ENCODE measurements at regions not wholly inside any gene's neighbourhood (a gene's known extent, or its start where the extent isn't known, plus 50 kb on each side); places are given as distances from the start of the nearest gene placed in this dataset.
A peak's percentile ranks its signal among the peaks of the same experiment; 100 is the strongest.

DNA sequence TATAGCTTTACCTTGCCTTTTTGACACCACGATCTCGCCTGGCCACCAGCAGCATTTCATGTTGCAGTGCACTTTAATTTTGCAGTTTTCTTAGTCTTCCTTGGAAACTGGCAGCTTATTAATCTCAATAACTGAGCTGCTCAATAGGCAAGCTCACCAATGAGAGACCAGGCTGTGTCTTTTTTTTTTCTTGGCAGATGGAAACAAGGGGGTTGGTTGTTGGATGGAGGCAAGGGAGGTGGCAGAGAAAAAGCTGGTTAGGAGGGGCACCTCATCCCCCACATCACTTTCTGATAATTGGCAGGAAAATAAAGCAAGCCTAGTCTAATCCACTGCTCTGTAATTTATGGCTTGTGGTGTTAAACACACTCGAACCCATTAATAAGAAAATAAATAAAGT, 324.5 kb upstream of the WWC1 start:
- TF ChIP-seq, protein P1, sequence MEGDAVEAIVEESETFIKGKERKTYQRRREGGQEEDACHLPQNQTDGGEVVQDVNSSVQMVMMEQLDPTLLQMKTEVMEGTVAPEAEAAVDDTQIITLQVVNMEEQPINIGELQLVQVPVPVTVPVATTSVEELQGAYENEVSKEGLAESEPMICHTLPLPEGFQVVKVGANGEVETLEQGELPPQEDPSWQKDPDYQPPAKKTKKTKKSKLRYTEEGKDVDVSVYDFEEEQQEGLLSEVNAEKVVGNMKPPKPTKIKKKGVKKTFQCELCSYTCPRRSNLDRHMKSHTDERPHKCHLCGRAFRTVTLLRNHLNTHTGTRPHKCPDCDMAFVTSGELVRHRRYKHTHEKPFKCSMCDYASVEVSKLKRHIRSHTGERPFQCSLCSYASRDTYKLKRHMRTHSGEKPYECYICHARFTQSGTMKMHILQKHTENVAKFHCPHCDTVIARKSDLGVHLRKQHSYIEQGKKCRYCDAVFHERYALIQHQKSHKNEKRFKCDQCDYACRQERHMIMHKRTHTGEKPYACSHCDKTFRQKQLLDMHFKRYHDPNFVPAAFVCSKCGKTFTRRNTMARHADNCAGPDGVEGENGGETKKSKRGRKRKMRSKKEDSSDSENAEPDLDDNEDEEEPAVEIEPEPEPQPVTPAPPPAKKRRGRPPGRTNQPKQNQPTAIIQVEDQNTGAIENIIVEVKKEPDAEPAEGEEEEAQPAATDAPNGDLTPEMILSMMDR (IDR thresholded peaks at IDR 0.05; ENCODE audit: extremely low read depth, low read depth, low read length) = no peak
- H3K79me2 ChIP-seq (ENCODE audit: insufficient read depth, low read length) = no peaks in the 10 kb centered on the region

DNA sequence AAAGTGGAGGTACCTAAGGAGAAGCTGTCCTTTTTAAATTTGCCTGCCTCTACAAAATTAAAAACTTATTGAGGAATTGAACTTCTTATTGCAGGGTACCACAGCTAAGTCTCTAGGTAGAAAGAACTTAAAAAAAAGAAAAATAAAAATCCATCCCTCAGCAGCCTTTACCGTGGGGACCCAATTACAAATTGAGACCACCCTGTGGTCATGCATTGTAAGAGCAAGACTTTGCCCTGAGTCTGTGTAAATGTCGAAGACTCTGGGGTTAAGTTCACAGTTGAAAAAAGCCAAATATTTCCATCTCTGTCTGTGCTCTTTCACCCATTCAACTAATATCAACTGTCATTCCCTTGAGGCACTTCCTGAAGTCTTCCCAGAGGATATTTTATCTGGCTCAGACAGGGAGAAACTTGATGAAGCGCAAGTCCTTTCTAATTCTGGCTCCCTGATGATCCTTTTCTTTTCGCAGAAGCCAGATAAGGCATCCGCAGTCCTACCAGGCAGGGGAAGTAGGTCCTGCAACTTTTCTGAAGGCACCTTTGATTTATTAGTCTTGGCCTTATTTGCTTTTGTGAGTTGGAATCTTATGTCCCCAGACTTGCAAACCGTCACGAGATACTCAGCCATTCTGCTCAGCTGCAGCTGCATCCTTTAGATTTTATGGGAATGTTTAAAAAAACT, 323.8 kb upstream of the WWC1 start:
- no peak overlapping the region for H3K27ac ChIP-seq (ENCODE audit: low read depth, low read length)
- TF ChIP-seq, protein P1 (IDR thresholded peaks at IDR 0.05; ENCODE audit: extremely low read depth, low read depth, low read length) = no peak
- H3K79me2 ChIP-seq (ENCODE audit: insufficient read depth, low read length) = no peaks in the 10 kb centered on the region
- no peaks in the 10 kb centered on the region for H4K20me1 ChIP-seq (ENCODE audit: insufficient read depth, low read length)
- no peak overlapping the region for H3K4me2 ChIP-seq (ENCODE audit: insufficient read depth, low read length)
- DNase-seq (ENCODE audit: insufficient read length, low spot score, missing footprints) = no peak
- H3K4me1 ChIP-seq (ENCODE audit: insufficient read depth, low read length) = no peaks in the 10 kb centered on the region
- no peaks in the 10 kb centered on the region for H3K36me3 ChIP-seq (ENCODE audit: insufficient read depth, low read length)
- H3K4me3 ChIP-seq (ENCODE audit: insufficient read depth, low read length) = no peak overlapping the region
- no peak overlapping the region for H2AFZ ChIP-seq (ENCODE audit: low read length)
- no peaks in the 10 kb centered on the region for H3K27me3 ChIP-seq (ENCODE audit: insufficient read depth, low read length)
- no peaks in the 10 kb centered on the region for H3K9me3 ChIP-seq (ENCODE audit: low read depth, low read length)

More for the DNA sequence above, 324.5 kb upstream of the WWC1 start:
- no peak overlapping the region for H2AFZ ChIP-seq (ENCODE audit: low read length)
- no peaks in the 10 kb centered on the region for H3K4me1 ChIP-seq (ENCODE audit: insufficient read depth, low read length)
- no peak overlapping the region for H3K4me2 ChIP-seq (ENCODE audit: insufficient read depth, low read length)
- H3K36me3 ChIP-seq (ENCODE audit: insufficient read depth, low read length) = no peaks in the 10 kb centered on the region
- H3K27ac ChIP-seq (ENCODE audit: low read depth, low read length) = no peak overlapping the region
- H3K9me3 ChIP-seq (ENCODE audit: low read depth, low read length) = no peaks in the 10 kb centered on the region
- no peaks in the 10 kb centered on the region for H3K27me3 ChIP-seq (ENCODE audit: insufficient read depth, low read length)
- H4K20me1 ChIP-seq (ENCODE audit: insufficient read depth, low read length) = no peaks in the 10 kb centered on the region
- DNase-seq (ENCODE audit: insufficient read length, low spot score, missing footprints) = no peak
- no peak overlapping the region for H3K4me3 ChIP-seq (ENCODE audit: insufficient read depth, low read length)

DNA sequence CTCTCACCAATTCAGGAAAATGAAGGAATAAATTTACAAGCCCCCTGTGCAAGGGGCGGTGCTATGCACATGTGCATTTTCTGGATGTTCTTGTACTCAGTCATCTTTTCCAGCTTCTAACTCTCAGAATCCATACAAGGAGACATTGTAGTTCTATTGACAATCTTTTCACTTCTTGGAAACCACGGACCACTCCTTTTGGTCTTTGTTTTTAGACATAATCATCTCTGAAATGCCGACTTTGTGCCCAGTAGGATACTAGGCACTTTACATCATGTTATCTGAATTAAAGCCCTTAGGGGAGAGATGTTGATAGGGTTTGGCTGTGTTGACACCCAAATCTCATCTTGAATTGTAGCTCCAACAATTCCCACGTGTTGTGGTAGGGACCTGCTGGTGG, 322.6 kb upstream of the WWC1 start:
- no peaks in the 10 kb centered on the region for H3K27me3 ChIP-seq (ENCODE audit: insufficient read depth, low read length)
- H3K4me1 ChIP-seq (ENCODE audit: insufficient read depth, low read length) = no peaks in the 10 kb centered on the region
- H2AFZ ChIP-seq (ENCODE audit: low read length) = no peak overlapping the region
- TF ChIP-seq, protein P1 (IDR thresholded peaks at IDR 0.05; ENCODE audit: extremely low read depth, low read depth, low read length) = no peak
- no peaks in the 10 kb centered on the region for H3K79me2 ChIP-seq (ENCODE audit: insufficient read depth, low read length)
- H3K9me3 ChIP-seq (ENCODE audit: low read depth, low read length) = no peaks in the 10 kb centered on the region
- no peak overlapping the region for H3K27ac ChIP-seq (ENCODE audit: low read depth, low read length)
- no peaks in the 10 kb centered on the region for H4K20me1 ChIP-seq (ENCODE audit: insufficient read depth, low read length)
- no peak overlapping the region for H3K4me3 ChIP-seq (ENCODE audit: insufficient read depth, low read length)
- DNase-seq (ENCODE audit: insufficient read length, low spot score, missing footprints) = peak; percentile 42
- no peak overlapping the region for H3K4me2 ChIP-seq (ENCODE audit: insufficient read depth, low read length)
- H3K36me3 ChIP-seq (ENCODE audit: insufficient read depth, low read length) = no peaks in the 10 kb centered on the region

DNA sequence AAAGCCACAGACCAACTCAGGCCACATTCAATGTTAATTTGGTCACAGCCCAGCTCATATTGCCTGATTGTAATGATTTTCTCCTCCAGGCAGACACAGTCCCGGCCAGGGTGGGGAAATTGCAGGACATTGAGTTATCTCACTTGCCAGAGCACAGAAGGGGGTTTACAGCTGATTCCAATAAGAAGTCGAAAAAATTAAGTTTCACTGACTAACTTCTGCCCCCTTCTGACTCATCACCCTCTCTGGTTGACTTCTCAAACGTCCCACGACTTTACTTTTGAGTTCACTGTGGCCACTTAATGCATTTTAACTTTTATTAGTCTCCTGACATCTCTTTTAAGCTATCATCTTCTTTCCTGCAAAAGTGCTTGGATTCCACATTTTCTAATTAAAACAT, 321.4 kb upstream of the WWC1 start:
- no peak overlapping the region for H3K4me2 ChIP-seq (ENCODE audit: insufficient read depth, low read length)
- H2AFZ ChIP-seq (ENCODE audit: low read length) = no peak overlapping the region
- no peaks in the 10 kb centered on the region for H4K20me1 ChIP-seq (ENCODE audit: insufficient read depth, low read length)
- H3K4me1 ChIP-seq (ENCODE audit: insufficient read depth, low read length) = no peaks in the 10 kb centered on the region
- H3K27me3 ChIP-seq (ENCODE audit: insufficient read depth, low read length) = no peaks in the 10 kb centered on the region
- TF ChIP-seq, protein P1 (IDR thresholded peaks at IDR 0.05; ENCODE audit: extremely low read depth, low read depth, low read length) = no peak
- H3K27ac ChIP-seq (ENCODE audit: low read depth, low read length) = no peak overlapping the region
- H3K79me2 ChIP-seq (ENCODE audit: insufficient read depth, low read length) = no peaks in the 10 kb centered on the region
- no peak overlapping the region for H3K4me3 ChIP-seq (ENCODE audit: insufficient read depth, low read length)
- H3K36me3 ChIP-seq (ENCODE audit: insufficient read depth, low read length) = no peaks in the 10 kb centered on the region
- H3K9me3 ChIP-seq (ENCODE audit: low read depth, low read length) = no peaks in the 10 kb centered on the region
- DNase-seq (ENCODE audit: insufficient read length, low spot score, missing footprints) = no peak
